IMR-90 (cell line): ENCODE measurements at regions not wholly inside any gene's neighbourhood (a gene's known extent, or its start where the extent isn't known, plus 50 kb on each side); places are given as distances from the start of the nearest gene placed in this dataset.

Source experiments
- ATAC-seq: fragments of 200-7000 bp; cut with Tn5 transposase; 2 replicates; pipeline ENCODE4 v1.9.1; 2020; ENCODE audit warnings: low read depth, mild to moderate bottlenecking, moderate library complexity
- BruUV-seq: library from RNA; stranded (reverse); fragments of 400-500 nt; replicated peaks from 2 replicates; lab custom pipeline; 2021; lab: Mats Ljungman, UMichigan
- CTCF ChIA-PET: fragments of 300-600 bp; formaldehyde crosslinking; extraction: SDS; loops from one replicate; lab custom pipeline; 2021; ENCODE audit warnings: antibody characterized with exemption; lab: Yijun Ruan, JAX
- POLR2A ChIA-PET: fragments of 300-600 bp; sonication (Branson Sonifier 250); formaldehyde crosslinking; loops from one replicate; lab custom pipeline; 2022; ENCODE audit warnings: antibody characterized with exemption; ENCODE audit not compliant: unreplicated experiment; lab: Charles Lee
- DNase-seq: peaks from one replicate; pipeline ENCODE4 v3.0.0; 2013
- H2AFZ ChIP-seq: replicated peaks from 2 replicates; pipeline ENCODE3; 2013; ENCODE audit warnings: low read length, mild to moderate bottlenecking; ENCODE audit not compliant: poor library complexity
- H2AK5ac ChIP-seq: 2 replicates; pipeline ENCODE4 v1.6.1; 2013; ENCODE audit warnings: low read depth, low read length, inconsistent platforms
- H2AK9ac ChIP-seq: replicated peaks from 2 replicates; pipeline ENCODE3; 2013; ENCODE audit warnings: mild to moderate bottlenecking, low read depth, low read length, moderate library complexity; ENCODE audit not compliant: poor library complexity
- H2BK120ac ChIP-seq: 2 replicates; pipeline ENCODE4 v1.6.1; 2013; ENCODE audit warnings: low read depth, low read length, inconsistent platforms
- H2BK15ac ChIP-seq: 3 replicates; pipeline ENCODE4 v1.6.1; 2013; ENCODE audit warnings: low read depth, low read length, inconsistent platforms
- H2BK20ac ChIP-seq: 2 replicates; pipeline ENCODE4 v1.6.1; 2013; ENCODE audit warnings: low read depth, mild to moderate bottlenecking, inconsistent platforms, low read length, moderate library complexity
- H2BK5ac ChIP-seq: 2 replicates; pipeline ENCODE4 v1.6.1; 2013; ENCODE audit warnings: mild to moderate bottlenecking, low read depth, low read length, inconsistent platforms; ENCODE audit not compliant: poor library complexity, severe bottlenecking
- H3K14ac ChIP-seq: replicated peaks from 2 replicates; pipeline ENCODE4 v1.6.1; 2013; ENCODE audit warnings: low read depth, low read length, inconsistent platforms
- H3K18ac ChIP-seq: 2 replicates; pipeline ENCODE4 v1.6.1; 2013; ENCODE audit warnings: low read depth, low read length, control low read depth
- H3K23ac ChIP-seq: 2 replicates; pipeline ENCODE4 v1.6.1; 2013; ENCODE audit warnings: low read depth, low read length, inconsistent platforms
- H3K27ac ChIP-seq: 2 replicates; pipeline ENCODE4 v1.5.1; 2013; ENCODE audit warnings: mild to moderate bottlenecking, control low read depth, low read length; ENCODE audit not compliant: insufficient read depth
- H3K27me3 ChIP-seq: 2 replicates; pipeline ENCODE4 v1.6.1; 2013; ENCODE audit warnings: low read length; ENCODE audit not compliant: control insufficient read depth, insufficient read depth
- H3K36me3 ChIP-seq: 2 replicates; pipeline ENCODE4 v1.6.1; 2013; ENCODE audit warnings: low read length, mixed read lengths; ENCODE audit not compliant: control insufficient read depth, insufficient read depth
- H3K4ac ChIP-seq: 2 replicates; pipeline ENCODE4 v1.6.1; 2013; ENCODE audit warnings: low read depth, low read length, inconsistent platforms
- H3K4me1 ChIP-seq: 2 replicates; pipeline ENCODE4 v1.6.1; 2013; ENCODE audit warnings: low read length, mixed read lengths; ENCODE audit not compliant: control insufficient read depth, insufficient read depth
- H3K4me2 ChIP-seq: 2 replicates; pipeline ENCODE4 v1.6.1; 2013; ENCODE audit warnings: low read depth, mild to moderate bottlenecking, control low read depth, low read length, moderate library complexity
- H3K4me3 ChIP-seq: 2 replicates; pipeline ENCODE4 v1.5.1; 2013; ENCODE audit warnings: low read depth, mild to moderate bottlenecking, control low read depth, low read length, moderate library complexity; ENCODE audit not compliant: insufficient read depth
- H3K56ac ChIP-seq: 2 replicates; pipeline ENCODE4 v1.6.1; 2013; ENCODE audit warnings: low read length, inconsistent platforms; ENCODE audit not compliant: insufficient read depth; ENCODE audit errors: extremely low read depth
- H3K79me1 ChIP-seq, 2 experiments: 2 replicates each; pipeline ENCODE4 v1.6.1; 2013; ENCODE audit warnings: low read length in 2 of 2, inconsistent platforms in 1 of 2, low read depth in 1 of 2
- H3K9ac ChIP-seq: 2 replicates; pipeline ENCODE4 v1.6.1; 2013; ENCODE audit warnings: low read depth, low read length, control low read depth
- H3K9me1 ChIP-seq: 2 replicates; pipeline ENCODE4 v1.6.1; 2013; ENCODE audit warnings: low read length, inconsistent platforms; ENCODE audit not compliant: insufficient read depth
- H3K9me3 ChIP-seq: 2 replicates; pipeline ENCODE4 v1.6.1; 2013; ENCODE audit warnings: low read length; ENCODE audit not compliant: control insufficient read depth, insufficient read depth
- H4K20me1 ChIP-seq: 2 replicates; pipeline ENCODE4 v1.6.1; 2013; ENCODE audit warnings: low read length, inconsistent platforms; ENCODE audit not compliant: insufficient read depth
- H4K5ac ChIP-seq: 2 replicates; pipeline ENCODE4 v1.6.1; 2013; ENCODE audit warnings: mild to moderate bottlenecking, low read depth, low read length, control low read depth
- H4K8ac ChIP-seq, 2 experiments: 2 replicates each; pipeline ENCODE4 v1.6.1; 2013; ENCODE audit warnings: low read depth in 2 of 2, low read length in 2 of 2, control low read depth in 1 of 2, inconsistent platforms in 1 of 2
- H4K91ac ChIP-seq: 2 replicates; pipeline ENCODE4 v1.6.1; 2013; ENCODE audit warnings: low read depth, low read length, inconsistent platforms; ENCODE audit not compliant: insufficient read depth
- USF2 ChIP-seq: fragments of 150-350 bp; IDR thresholded peaks from 2 replicates; pipeline ENCODE4 v1.6.1; 2017; ENCODE audit warnings: mild to moderate bottlenecking, antibody characterized with exemption, low read length, low read depth
- WGBS, 2 experiments: methylation state at CpG; one replicate each; pipeline versions ENCODE4 v1.1.5 to v1.1.7; 2013; ENCODE audit warnings: missing lambda C conversion rate in 2 of 2; ENCODE audit not compliant: insufficient read length in 1 of 2; ENCODE audit errors: extremely low coverage in 2 of 2; 5-methylcytosine and 5-hydroxymethylcytosine counted together
- dilution Hi-C: fragments of 300-500 bp; cut with HindIII; formaldehyde crosslinking; loops from one replicate; pipeline ENCODE4 v1.14.3; 2018; ENCODE audit warnings: low sequenced_read_pairs; ENCODE audit not compliant: unreplicated experiment
- in situ Hi-C: fragments of 300-500 bp; cut with MboI; formaldehyde crosslinking; loops from 3 replicates; pipeline ENCODE4 v1.14.3; 2019; ENCODE audit warnings: low sequenced_read_pairs, inconsistent platforms, mixed read lengths
- intact Hi-C: fragments of 100-400 bp; cut with micrococcal nuclease; formaldehyde crosslinking; loops from 2 replicates; pipeline ENCODE4 v1.10.0; 2022

- Histone ChIP-seq H2AFZ (no peak overlapping the region), H3K4me3 (no peak overlapping the region), H3K36me3 (no peaks in the 10 kb centered on the region), H3K9me1 (no peaks in the 10 kb centered on the region; the same call in 1 of the 2 replicates), H3K18ac (no peak overlapping the region), H3K14ac (no peak overlapping the region), H2BK15ac (no peak overlapping the region), H3K4ac (no peak overlapping the region), H4K8ac (no peak overlapping the region), H2AK9ac (no peak overlapping the region), H4K20me1 (no peaks in the 10 kb centered on the region), H2BK120ac (no peak overlapping the region), H4K5ac (no peak overlapping the region), H3K56ac (no peak overlapping the region), H3K23ac (no peak overlapping the region), H3K4me2 (no peak overlapping the region), H4K91ac (no peak overlapping the region), H3K9me3 (no peaks in the 10 kb centered on the region), H3K27me3 (no peaks in the 10 kb centered on the region), H3K9ac (no peak overlapping the region), H2BK20ac (no peak overlapping the region), H3K79me1 (no peaks in the 10 kb centered on the region), H3K27ac (no peak overlapping the region), H2BK5ac (no peak overlapping the region), H3K4me1 (peaks cover 7% of the 10 kb centered on the region), H2AK5ac (no peak overlapping the region)
- TF ChIP-seq USF2 = no peak
- intact Hi-C loops = no loop called here
- no TSS peak for BruUV-seq
- no peak for DNase-seq
- in situ Hi-C loops = no loop called here
- POLR2A ChIA-PET = no interaction called here
- dilution Hi-C loops = no loop called here
- CTCF ChIA-PET = interaction anchor here (1.2 kb wide), 1 partner anchor 10 kb away, joined by 5 read pairs; no protein-coding TSS in a partner anchor
- ATAC-seq = no peak
- WGBS, 2 experiments = no CpG with 5 or more reads among the region's 4 CpGs
Measured at GRCh38 chr3:117669774-117670173, 960.2 kb downstream of the TUSC7 start.
